BE2C (cell line): ENCODE measurements at regions not wholly inside any gene's neighbourhood (a gene's known extent, or its start where the extent isn't known, plus 50 kb on each side); places are given as distances from the start of the nearest gene placed in this dataset.
"Not testable (repeated sequence)": the region's sequence is repeated elsewhere in the genome, so short reads cannot be mapped to it uniquely, and the experiment has no call there.

Experiments used
- DNase-seq: peaks from one replicate; pipeline ENCODE4 v3.0.0-alpha.2; 2020
- H3K27me3 ChIP-seq: fragments of 250-450 bp; sonication (Bioruptor Pico); 2 replicates; pipeline ENCODE4 v1.5.1; 2020; ENCODE audit warnings: mild to moderate bottlenecking
- H3K36me3 ChIP-seq: fragments of 250-450 bp; sonication (Bioruptor Pico); 2 replicates; pipeline ENCODE4 v1.5.1; 2020; ENCODE audit warnings: mild to moderate bottlenecking
- H3K4me1 ChIP-seq: fragments of 250-450 bp; sonication (Bioruptor Pico); 2 replicates; pipeline ENCODE4 v1.5.1; 2020
- H3K4me3 ChIP-seq: 2 replicates; pipeline ENCODE4 v1.5.1; 2011; ENCODE audit warnings: low read depth, low read length
- H3K9me3 ChIP-seq: fragments of 250-450 bp; sonication (Bioruptor Pico); 2 replicates; pipeline ENCODE4 v1.5.1; 2020
- CTCF ChIP-seq: IDR thresholded peaks from 2 replicates; pipeline ENCODE4 v1.5.1; 2012; ENCODE audit warnings: mild to moderate bottlenecking, low read depth, low read length

- Histone ChIP-seq H3K9me3 (no peaks in the 10 kb centered on the region), H3K27me3 (no peaks in the 10 kb centered on the region), H3K4me1 (no peaks in the 10 kb centered on the region), H3K4me3 (no peak overlapping the region), H3K36me3 (no peaks in the 10 kb centered on the region)
- no peak for DNase-seq
- TF ChIP-seq CTCF = no peak
Measured at GRCh38 chr22:48761546-48761945, 1066.1 kb downstream of the BRD1 start.

- no peak for TF ChIP-seq CTCF
- Histone ChIP-seq H3K27me3 (no peaks in the 10 kb centered on the region), H3K4me1 (no peaks in the 10 kb centered on the region), H3K9me3 (no peaks in the 10 kb centered on the region), H3K36me3 (no peaks in the 10 kb centered on the region), H3K4me3 (no peak overlapping the region)
- peak; percentile 1 for DNase-seq
Measured at GRCh38 chr22:48760481-48761390, 1066.9 kb downstream of the BRD1 start.

GRCh38 chr22:48758881-48759875 is 1068.5 kb downstream of the BRD1 start:
- no peaks in the 10 kb centered on the region for H3K9me3 ChIP-seq

GRCh38 chr22:48757985-48758561 is 1069.6 kb downstream of the BRD1 start:
- Histone ChIP-seq H3K9me3 (no peaks in the 10 kb centered on the region; the same call in 1 of the 2 replicates), H3K36me3 (no peaks in the 10 kb centered on the region), H3K27me3 (no peaks in the 10 kb centered on the region), H3K4me3 (no peak overlapping the region), H3K4me1 (no peaks in the 10 kb centered on the region)
- TF ChIP-seq CTCF = no peak
- no peak for DNase-seq

More at GRCh38 chr22:48758881-48759875, 1068.5 kb downstream of the BRD1 start:
- Histone ChIP-seq H3K4me1 (no peaks in the 10 kb centered on the region), H3K4me3 (no peak overlapping the region), H3K36me3 (no peaks in the 10 kb centered on the region), H3K27me3 (no peaks in the 10 kb centered on the region)
- no peak for TF ChIP-seq CTCF
- no peak for DNase-seq

- Histone ChIP-seq H3K27me3 (no peaks in the 10 kb centered on the region), H3K4me1 (no peaks in the 10 kb centered on the region), H3K9me3 (no peaks in the 10 kb centered on the region; the same call in 1 of the 2 replicates), H3K4me3 (no peak overlapping the region), H3K36me3 (no peaks in the 10 kb centered on the region)
- no peak for DNase-seq
- no peak for TF ChIP-seq CTCF
Measured at GRCh38 chr22:48757581-48757980, 1070.1 kb downstream of the BRD1 start.

GRCh38 chr22:48757135-48757534 is 1070.5 kb downstream of the BRD1 start:
- DNase-seq, H3K4me3 ChIP-seq, H3K4me1 ChIP-seq, H3K36me3 ChIP-seq, H3K9me3 ChIP-seq, H3K27me3 ChIP-seq: not testable (repeated sequence)
